ENCODE measurements at regions not wholly inside any gene's neighbourhood (a gene's known extent, or its start where the extent isn't known, plus 50 kb on each side); places are given as distances from the start of the nearest gene placed in this dataset.

GRCh38 chr11:104594228-104594958 is 303.9 kb downstream of the CASP12 start:
- Histone ChIP-seq H3K27ac (ENCODE audit: low read length) (no peak overlapping the region), H3K9me3 (ENCODE audit: control insufficient read depth in 2 of 2, low read length in 2 of 2) (no peaks in the 10 kb centered on the region), H3K36me3 (ENCODE audit: control insufficient read depth in 2 of 2, insufficient read depth in 2 of 2, low read length in 2 of 2) (no peaks in the 10 kb centered on the region), H3K4me3 (ENCODE audit: low read length in 2 of 2) (no peak overlapping the region), H3K27me3 (ENCODE audit: control insufficient read depth in 1 of 2, insufficient read depth in 2 of 2, low read length in 2 of 2) (no peaks in the 10 kb centered on the region), H3K9ac (ENCODE audit: low read length in 2 of 2) (no peak overlapping the region), H3K4me1 (ENCODE audit: control insufficient read depth, insufficient read depth, low read length) (no peaks in the 10 kb centered on the region)

- Histone ChIP-seq H3K27ac (ENCODE audit: low read length) (no peak overlapping the region), H3K27me3 (ENCODE audit: control insufficient read depth in 1 of 2, insufficient read depth in 2 of 2, low read length in 2 of 2) (no peaks in the 10 kb centered on the region), H3K4me1 (ENCODE audit: control insufficient read depth, insufficient read depth, low read length) (no peaks in the 10 kb centered on the region)
Measured at GRCh38 chr11:104588970-104589369, 309.3 kb downstream of the CASP12 start.

GRCh38 chr11:104588446-104588845 is 309.8 kb downstream of the CASP12 start:
- Histone ChIP-seq H3K36me3 (ENCODE audit: control insufficient read depth in 2 of 2, insufficient read depth in 2 of 2, low read length in 2 of 2) (no peaks in the 10 kb centered on the region), H3K27ac (ENCODE audit: low read length) (no peak overlapping the region), H3K4me1 (ENCODE audit: control insufficient read depth, insufficient read depth, low read length) (no peaks in the 10 kb centered on the region), H3K9ac (ENCODE audit: low read length in 2 of 2) (no peak overlapping the region), H3K4me3 (ENCODE audit: low read length in 2 of 2) (no peak overlapping the region), H3K9me3 (ENCODE audit: control insufficient read depth in 2 of 2, low read length in 2 of 2) (no peaks in the 10 kb centered on the region), H3K27me3 (ENCODE audit: control insufficient read depth in 1 of 2, insufficient read depth in 2 of 2, low read length in 2 of 2) (no peaks in the 10 kb centered on the region)

More at GRCh38 chr11:104588970-104589369, 309.3 kb downstream of the CASP12 start:
- H3K9ac ChIP-seq (ENCODE audit: low read length in 2 of 2) = no peak overlapping the region
- H3K4me3 ChIP-seq (ENCODE audit: low read length in 2 of 2) = no peak overlapping the region
- no peaks in the 10 kb centered on the region for H3K36me3 ChIP-seq (ENCODE audit: control insufficient read depth in 2 of 2, insufficient read depth in 2 of 2, low read length in 2 of 2)
- H3K9me3 ChIP-seq (ENCODE audit: control insufficient read depth in 2 of 2, low read length in 2 of 2) = no peaks in the 10 kb centered on the region

- Histone ChIP-seq H3K4me1 (ENCODE audit: control insufficient read depth, insufficient read depth, low read length) (no peaks in the 10 kb centered on the region), H3K27me3 (ENCODE audit: control insufficient read depth in 1 of 2, insufficient read depth in 2 of 2, low read length in 2 of 2) (no peaks in the 10 kb centered on the region), H3K27ac (ENCODE audit: low read length) (no peak overlapping the region), H3K4me3 (ENCODE audit: low read length in 2 of 2) (no peak overlapping the region), H3K9ac (ENCODE audit: low read length in 2 of 2) (no peak overlapping the region), H3K9me3 (ENCODE audit: control insufficient read depth in 2 of 2, low read length in 2 of 2) (no peaks in the 10 kb centered on the region), H3K36me3 (ENCODE audit: control insufficient read depth in 2 of 2, insufficient read depth in 2 of 2, low read length in 2 of 2) (no peaks in the 10 kb centered on the region)
Measured at GRCh38 chr11:104584823-104585222, 313.4 kb downstream of the CASP12 start.

GRCh38 chr11:104583857-104584256 is 314.4 kb downstream of the CASP12 start:
- Histone ChIP-seq H3K27me3 (ENCODE audit: control insufficient read depth in 1 of 2, insufficient read depth in 2 of 2, low read length in 2 of 2) (no peaks in the 10 kb centered on the region), H3K4me1 (ENCODE audit: control insufficient read depth, insufficient read depth, low read length) (no peaks in the 10 kb centered on the region), H3K4me3 (ENCODE audit: low read length in 2 of 2) (no peak overlapping the region), H3K9ac (ENCODE audit: low read length in 2 of 2) (no peak overlapping the region), H3K27ac (ENCODE audit: low read length) (no peak overlapping the region), H3K9me3 (ENCODE audit: control insufficient read depth in 2 of 2, low read length in 2 of 2) (no peaks in the 10 kb centered on the region), H3K36me3 (ENCODE audit: control insufficient read depth in 2 of 2, insufficient read depth in 2 of 2, low read length in 2 of 2) (no peaks in the 10 kb centered on the region)

- H3K4me1 ChIP-seq (ENCODE audit: control insufficient read depth, insufficient read depth, low read length) = no peaks in the 10 kb centered on the region
- H3K27ac ChIP-seq (ENCODE audit: low read length) = no peak overlapping the region
- no peaks in the 10 kb centered on the region for H3K36me3 ChIP-seq (ENCODE audit: control insufficient read depth in 2 of 2, insufficient read depth in 2 of 2, low read length in 2 of 2)
- H3K4me3 ChIP-seq (ENCODE audit: low read length in 2 of 2) = no peak overlapping the region
- H3K9me3 ChIP-seq (ENCODE audit: control insufficient read depth in 2 of 2, low read length in 2 of 2) = no peaks in the 10 kb centered on the region
- H3K27me3 ChIP-seq (ENCODE audit: control insufficient read depth in 1 of 2, insufficient read depth in 2 of 2, low read length in 2 of 2) = no peaks in the 10 kb centered on the region
- no peak overlapping the region for H3K9ac ChIP-seq (ENCODE audit: low read length in 2 of 2)
Measured at GRCh38 chr11:104582431-104582830, 315.8 kb downstream of the CASP12 start.

GRCh38 chr11:104581246-104581980 is 316.8 kb downstream of the CASP12 start:
- Histone ChIP-seq H3K9me3 (ENCODE audit: control insufficient read depth in 2 of 2, low read length in 2 of 2) (no peaks in the 10 kb centered on the region), H3K4me1 (ENCODE audit: control insufficient read depth, insufficient read depth, low read length) (no peaks in the 10 kb centered on the region), H3K27me3 (ENCODE audit: control insufficient read depth in 1 of 2, insufficient read depth in 2 of 2, low read length in 2 of 2) (no peaks in the 10 kb centered on the region), H3K9ac (ENCODE audit: low read length in 2 of 2) (no peak overlapping the region), H3K36me3 (ENCODE audit: control insufficient read depth in 2 of 2, insufficient read depth in 2 of 2, low read length in 2 of 2) (no peaks in the 10 kb centered on the region), H3K4me3 (ENCODE audit: low read length in 2 of 2) (no peak overlapping the region), H3K27ac (ENCODE audit: low read length) (no peak overlapping the region)

- Histone ChIP-seq H3K36me3 (ENCODE audit: control insufficient read depth in 2 of 2, insufficient read depth in 2 of 2, low read length in 2 of 2) (no peaks in the 10 kb centered on the region), H3K27me3 (ENCODE audit: control insufficient read depth in 1 of 2, insufficient read depth in 2 of 2, low read length in 2 of 2) (no peaks in the 10 kb centered on the region), H3K4me1 (ENCODE audit: control insufficient read depth, insufficient read depth, low read length) (no peaks in the 10 kb centered on the region), H3K9me3 (ENCODE audit: control insufficient read depth in 2 of 2, low read length in 2 of 2) (peaks cover 0 to 2% of the 10 kb centered on the region in 2 donors), H3K9ac (ENCODE audit: low read length in 2 of 2) (no peak overlapping the region), H3K27ac (ENCODE audit: low read length) (no peak overlapping the region), H3K4me3 (ENCODE audit: low read length in 2 of 2) (no peak overlapping the region)
Measured at GRCh38 chr11:104573441-104573990, 324.7 kb downstream of the CASP12 start.

GRCh38 chr11:104572279-104572678 is 326.0 kb downstream of the CASP12 start:
- H3K4me1 ChIP-seq (ENCODE audit: control insufficient read depth, insufficient read depth, low read length) = no peaks in the 10 kb centered on the region
- no peaks in the 10 kb centered on the region for H3K36me3 ChIP-seq (ENCODE audit: control insufficient read depth in 2 of 2, insufficient read depth in 2 of 2, low read length in 2 of 2)
- no peak overlapping the region for H3K4me3 ChIP-seq (ENCODE audit: low read length in 2 of 2)
- no peaks in the 10 kb centered on the region for H3K27me3 ChIP-seq (ENCODE audit: control insufficient read depth in 1 of 2, insufficient read depth in 2 of 2, low read length in 2 of 2)
- H3K9me3 ChIP-seq (ENCODE audit: control insufficient read depth in 2 of 2, low read length in 2 of 2) = peaks cover 0 to 2% of the 10 kb centered on the region in 2 donors
- no peak overlapping the region for H3K9ac ChIP-seq (ENCODE audit: low read length in 2 of 2)
- no peak overlapping the region for H3K27ac ChIP-seq (ENCODE audit: low read length)

GRCh38 chr11:104570078-104570701 is 328.1 kb downstream of the CASP12 start:
- Histone ChIP-seq H3K36me3 (ENCODE audit: control insufficient read depth in 2 of 2, insufficient read depth in 2 of 2, low read length in 2 of 2) (no peaks in the 10 kb centered on the region), H3K27me3 (ENCODE audit: control insufficient read depth in 1 of 2, insufficient read depth in 2 of 2, low read length in 2 of 2) (no peaks in the 10 kb centered on the region), H3K4me1 (ENCODE audit: control insufficient read depth, insufficient read depth, low read length) (no peaks in the 10 kb centered on the region), H3K27ac (ENCODE audit: low read length) (no peak overlapping the region), H3K9ac (ENCODE audit: low read length in 2 of 2) (no peak overlapping the region), H3K9me3 (ENCODE audit: control insufficient read depth in 2 of 2, low read length in 2 of 2) (no peaks in the 10 kb centered on the region), H3K4me3 (ENCODE audit: low read length in 2 of 2) (no peak overlapping the region)
